GM12873 (cell line): ENCODE measurements at regions not wholly inside any gene's neighbourhood (a gene's known extent, or its start where the extent isn't known, plus 50 kb on each side); places are given as distances from the start of the nearest gene placed in this dataset.

Experiments
- CTCF ChIP-seq: IDR thresholded peaks from 2 replicates; pipeline ENCODE4 v1.5.1; 2012; ENCODE audit warnings: low read depth, mild to moderate bottlenecking, moderate library complexity, low read length, control low read depth; ENCODE audit not compliant: insufficient read depth; ENCODE audit errors: missing control alignments

GRCh38 chr3:117165176-117165575 lies 455.6 kb downstream of the TUSC7 start:
- no peak for TF ChIP-seq CTCF

GRCh38 chr3:117165601-117166051 lies 456.0 kb downstream of the TUSC7 start:
- TF ChIP-seq CTCF: no peak

- TF ChIP-seq CTCF: no peak
Observed at GRCh38 chr3:117168896-117169295, 459.3 kb downstream of the TUSC7 start.

GRCh38 chr3:117170094-117170493 lies 460.5 kb downstream of the TUSC7 start:
- no peak for TF ChIP-seq CTCF

- no peak for TF ChIP-seq CTCF
Observed at GRCh38 chr3:117171124-117171523, 461.5 kb downstream of the TUSC7 start.

GRCh38 chr3:117172426-117172825 lies 462.8 kb downstream of the TUSC7 start:
- TF ChIP-seq CTCF: no peak

GRCh38 chr3:117181222-117181621 lies 471.6 kb downstream of the TUSC7 start:
- no peak for TF ChIP-seq CTCF

GRCh38 chr3:117184574-117184973 lies 475.0 kb downstream of the TUSC7 start:
- TF ChIP-seq CTCF: no peak
